ENCODE measurements at regions not wholly inside any gene's neighbourhood (a gene's known extent, or its start where the extent isn't known, plus 50 kb on each side); places are given as distances from the start of the nearest gene placed in this dataset.
"Not testable (repeated sequence)": the region's sequence is repeated elsewhere in the genome, so short reads cannot be mapped to it uniquely, and the experiment has no call there.

- FAIRE-seq: no peak
Measured at GRCh38 chr9:82761027-82761426, 301.9 kb downstream of the RASEF start.

GRCh38 chr9:82761956-82762355, 301.0 kb downstream of the RASEF start:
- FAIRE-seq: no peak

GRCh38 chr9:82763656-82764055, 299.3 kb downstream of the RASEF start:
- no peak for FAIRE-seq

- no peak for FAIRE-seq
Measured at GRCh38 chr9:82764061-82764668, 298.8 kb downstream of the RASEF start.

GRCh38 chr9:82774707-82775231, 288.2 kb downstream of the RASEF start:
- not testable (repeated sequence) for FAIRE-seq

- FAIRE-seq: no peak
Measured at GRCh38 chr9:82776508-82776907, 286.4 kb downstream of the RASEF start.

- no peak for FAIRE-seq
Measured at GRCh38 chr9:82777366-82777765, 285.6 kb downstream of the RASEF start.

GRCh38 chr9:82778923-82779322, 284.0 kb downstream of the RASEF start:
- FAIRE-seq: not testable (repeated sequence)

GRCh38 chr9:82780017-82780416, 282.9 kb downstream of the RASEF start:
- FAIRE-seq: no peak

GRCh38 chr9:82781921-82782392, 281.0 kb downstream of the RASEF start:
- FAIRE-seq: no peak

- no peak for FAIRE-seq
Measured at GRCh38 chr9:82783045-82783444, 279.9 kb downstream of the RASEF start.

GRCh38 chr9:82784589-82784988, 278.4 kb downstream of the RASEF start:
- no peak for FAIRE-seq

- FAIRE-seq: no peak
Measured at GRCh38 chr9:82789155-82789824, 273.7 kb downstream of the RASEF start.

GRCh38 chr9:82790875-82791274, 272.1 kb downstream of the RASEF start:
- no peak for FAIRE-seq

- FAIRE-seq: no peak
Measured at GRCh38 chr9:82791692-82792091, 271.2 kb downstream of the RASEF start.

- no peak for FAIRE-seq
Measured at GRCh38 chr9:82797534-82797933, 265.4 kb downstream of the RASEF start.

- no peak for FAIRE-seq
Measured at GRCh38 chr9:82799286-82799685, 263.7 kb downstream of the RASEF start.

- no peak for FAIRE-seq
Measured at GRCh38 chr9:82805027-82805426, 257.9 kb downstream of the RASEF start.

- no peak for FAIRE-seq
Measured at GRCh38 chr9:82808478-82808877, 254.5 kb downstream of the RASEF start.

GRCh38 chr9:82810915-82811314, 252.0 kb downstream of the RASEF start:
- FAIRE-seq: no peak

GRCh38 chr9:82819260-82819659, 243.7 kb downstream of the RASEF start:
- no peak for FAIRE-seq

GRCh38 chr9:82820186-82820585, 242.8 kb downstream of the RASEF start:
- FAIRE-seq: no peak

- FAIRE-seq: no peak
Measured at GRCh38 chr9:82829818-82830217, 233.1 kb downstream of the RASEF start.

- no peak for FAIRE-seq
Measured at GRCh38 chr9:82865524-82865923, 197.4 kb downstream of the RASEF start.

All from G401.6 (cell line).